IPS DF 19.7 (cell line): ENCODE measurements at regions not wholly inside any gene's neighbourhood (a gene's known extent, or its start where the extent isn't known, plus 50 kb on each side); places are given as distances from the start of the nearest gene placed in this dataset.

Experiments used
- DNase-seq: peaks from one replicate; pipeline ENCODE4 v3.0.0-alpha.2; 2013; ENCODE audit warnings: low read depth, low spot score

DNA sequence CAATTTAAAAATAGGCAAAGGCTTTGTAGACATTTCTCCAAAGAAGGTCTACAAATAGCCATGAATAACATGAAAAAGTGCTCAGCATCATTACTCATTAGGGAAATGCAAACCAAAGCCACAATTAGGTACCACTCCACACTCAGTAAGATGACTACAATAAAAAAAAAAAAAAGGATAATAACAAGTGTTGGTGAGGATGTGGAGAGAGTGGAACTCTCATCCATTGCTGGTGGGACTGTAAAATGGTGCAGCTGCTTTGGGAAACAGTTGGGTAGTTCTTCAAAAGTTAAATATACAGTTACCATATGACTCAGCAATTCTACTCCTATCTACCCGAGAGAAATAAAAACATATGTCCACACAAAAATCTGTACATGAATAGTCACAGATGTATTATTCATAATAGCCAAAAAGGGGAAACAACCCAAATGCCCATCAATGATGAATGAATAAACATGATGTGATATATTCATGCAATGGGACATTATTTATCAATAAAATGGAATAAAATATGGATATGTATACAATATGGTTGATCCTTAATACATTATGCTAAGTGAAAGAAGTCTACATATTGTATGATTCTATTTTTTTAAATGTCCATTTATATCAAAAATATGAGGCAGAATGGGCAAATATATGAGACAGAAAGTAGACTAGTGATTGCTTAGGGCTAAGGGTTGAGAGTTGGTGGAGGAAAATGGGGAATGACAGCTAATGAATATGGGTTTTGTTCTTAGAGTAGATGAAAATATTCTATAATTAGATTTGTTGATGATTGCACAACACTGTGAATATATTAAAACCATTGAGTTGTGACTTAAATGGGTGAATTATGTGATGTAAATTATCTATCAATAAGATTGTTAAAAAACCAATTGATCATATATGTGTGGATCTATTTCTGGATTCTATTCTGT is 66.1 kb upstream of the SMAD3 start:
- DNase-seq: no peak

GRCh38 chr15:67000896-67001295 is 64.5 kb upstream of the SMAD3 start:
- DNase-seq: no peak

- DNase-seq: no peak
Observed at GRCh38 chr15:67002368-67002767, 63.0 kb upstream of the SMAD3 start.

DNA sequence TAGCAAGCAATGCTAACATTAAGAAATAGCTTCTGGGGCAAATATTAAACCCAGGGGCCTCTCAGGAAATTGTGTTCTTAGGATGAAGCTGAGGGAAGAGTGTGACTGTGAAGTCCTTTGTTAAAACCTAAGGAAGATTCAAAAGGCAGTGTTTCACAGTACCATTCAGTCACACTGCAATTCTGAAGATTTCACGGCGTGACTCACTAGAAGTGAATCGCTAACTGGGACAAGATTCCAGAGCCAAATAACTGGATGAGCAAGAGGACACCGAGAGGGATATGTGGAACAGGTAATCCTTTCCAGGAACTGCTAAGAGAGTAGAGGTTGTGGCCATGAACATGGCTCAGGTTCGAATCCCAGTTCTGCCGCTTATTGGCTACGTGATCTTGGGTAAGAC is 61.8 kb upstream of the SMAD3 start:
- DNase-seq: no peak

DNA sequence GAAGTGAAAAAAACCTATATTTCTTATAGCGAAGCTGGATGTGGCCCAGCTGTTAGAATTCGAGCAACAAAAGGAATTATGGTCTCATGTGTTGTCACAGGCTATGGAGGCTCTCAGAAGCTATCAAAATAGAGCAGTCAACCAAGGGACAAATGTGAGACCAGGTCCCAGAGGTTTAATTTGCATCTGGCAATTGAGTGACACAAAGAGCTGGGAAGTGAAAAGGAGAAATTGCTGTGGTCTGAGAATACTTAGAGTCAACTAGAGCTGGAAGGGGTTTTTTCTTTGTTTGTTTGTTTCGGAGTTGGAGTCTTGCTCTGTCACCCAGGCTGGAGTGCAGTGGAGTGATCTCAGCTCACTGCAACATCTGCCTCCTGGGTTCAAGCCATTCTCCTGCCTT is 61.3 kb upstream of the SMAD3 start:
- DNase-seq: no peak

DNA sequence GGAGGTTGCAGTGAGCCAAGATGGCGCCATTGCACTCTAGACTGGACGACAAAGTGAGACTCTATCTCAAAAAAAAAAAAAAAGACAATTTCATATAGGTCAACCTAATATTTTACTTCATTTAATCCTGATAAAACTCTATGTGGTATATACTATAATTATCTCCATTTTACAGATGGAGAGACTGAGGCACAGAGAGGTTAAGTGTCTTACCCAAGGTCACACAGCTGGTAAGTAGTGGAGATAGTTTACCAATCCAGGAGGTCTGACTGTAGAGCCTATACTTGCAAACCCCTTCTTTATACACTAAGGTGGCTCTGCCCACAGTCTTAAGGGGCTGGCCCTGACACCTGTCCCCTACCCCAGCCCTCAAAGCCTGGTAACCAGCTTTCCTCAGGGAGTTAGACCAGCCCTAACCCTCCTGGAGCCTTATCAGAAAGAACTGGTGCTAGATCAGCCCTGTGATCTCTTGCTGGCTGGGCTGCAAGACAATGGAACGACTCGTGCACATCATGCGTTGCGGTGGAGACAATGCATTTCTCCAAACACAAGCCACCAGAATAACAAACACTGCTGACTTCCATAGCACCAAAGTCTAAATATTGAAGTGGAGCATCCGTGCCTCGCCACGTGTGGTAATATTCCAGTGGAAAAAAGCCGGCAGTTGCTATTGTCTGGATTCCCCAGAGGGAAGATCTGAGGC is 60.0 kb upstream of the SMAD3 start:
- DNase-seq: no peak

DNA sequence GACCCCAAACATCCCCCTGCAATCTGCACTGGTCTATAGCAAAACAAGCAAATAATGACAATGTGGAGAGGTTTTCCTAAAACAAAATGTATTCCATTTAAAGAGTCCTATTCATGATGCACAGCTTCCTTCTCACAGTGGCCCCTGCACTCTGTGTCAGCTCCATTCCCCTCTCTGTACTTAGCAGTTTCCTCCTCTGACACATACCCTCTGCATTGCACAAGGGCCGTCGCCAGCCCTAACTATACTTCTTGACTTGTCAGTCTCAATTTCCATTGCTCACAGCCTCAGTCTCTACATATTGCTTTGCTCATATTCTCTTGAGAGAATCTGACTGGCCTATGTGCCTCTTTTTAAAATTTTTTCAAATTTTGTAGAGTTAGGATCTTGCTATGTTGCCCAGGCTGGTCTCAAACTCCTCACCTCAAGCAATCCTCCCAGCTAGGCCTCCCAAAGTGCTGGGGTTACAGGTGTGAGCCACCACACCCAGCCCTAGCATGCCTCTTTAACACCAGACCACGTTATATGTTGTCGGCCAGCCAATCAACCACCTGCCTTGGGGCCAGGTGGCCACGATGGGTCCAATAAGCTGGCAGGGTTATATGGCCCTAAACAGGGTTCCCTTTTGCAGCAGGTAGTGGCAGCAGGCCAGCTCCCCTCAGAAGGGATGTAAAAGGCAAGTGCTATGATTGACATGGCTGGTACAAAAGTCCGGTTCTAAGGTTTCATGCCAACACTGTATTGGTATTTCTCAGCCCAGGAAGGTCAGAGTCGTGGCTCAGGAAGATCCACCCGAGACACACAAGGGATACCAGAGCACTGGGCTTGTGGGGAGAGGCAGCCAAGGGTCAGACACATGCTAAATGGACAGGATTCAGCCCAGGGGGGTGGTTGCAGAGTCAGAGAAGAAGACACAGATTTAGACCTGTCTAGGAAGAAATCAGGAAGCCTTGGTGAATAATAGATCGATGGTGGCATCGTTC is 59.0 kb upstream of the SMAD3 start:
- DNase-seq: no peak

GRCh38 chr15:67009576-67010569 is 55.5 kb upstream of the SMAD3 start:
- no peak for DNase-seq

DNA sequence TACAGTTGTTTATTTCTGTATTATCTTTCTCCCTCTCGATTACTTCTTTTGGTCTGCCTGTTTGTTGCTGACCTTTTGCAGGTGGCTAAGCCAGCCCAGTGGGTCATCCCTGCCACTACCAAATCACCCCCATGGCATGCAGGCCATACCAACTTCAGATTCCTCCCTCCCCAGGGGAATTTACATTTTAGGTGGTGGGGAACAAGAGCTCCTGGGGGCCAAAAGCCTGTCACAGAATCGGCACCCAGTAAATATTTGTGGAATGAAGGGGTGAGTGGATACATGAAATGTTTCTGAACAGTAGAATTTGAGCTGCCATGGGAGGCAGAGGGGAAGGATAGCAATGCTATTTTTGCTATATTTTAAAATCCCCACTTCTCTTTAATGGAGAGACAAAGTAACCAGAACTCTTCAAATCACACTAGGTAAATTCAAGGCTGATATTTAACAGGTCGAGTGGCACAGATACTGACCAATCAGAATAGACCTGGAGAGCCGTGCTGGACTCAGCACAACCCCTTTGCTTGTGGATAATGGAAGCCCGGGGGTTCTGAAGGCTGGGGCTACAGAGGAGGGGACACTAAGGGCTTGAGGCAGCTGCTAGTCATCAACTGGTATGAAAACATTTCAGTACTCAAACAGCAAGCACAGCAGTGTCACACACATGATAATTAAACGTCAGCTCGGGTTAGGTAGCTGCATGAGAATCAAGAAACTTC is 54.3 kb upstream of the SMAD3 start:
- no peak for DNase-seq

DNA sequence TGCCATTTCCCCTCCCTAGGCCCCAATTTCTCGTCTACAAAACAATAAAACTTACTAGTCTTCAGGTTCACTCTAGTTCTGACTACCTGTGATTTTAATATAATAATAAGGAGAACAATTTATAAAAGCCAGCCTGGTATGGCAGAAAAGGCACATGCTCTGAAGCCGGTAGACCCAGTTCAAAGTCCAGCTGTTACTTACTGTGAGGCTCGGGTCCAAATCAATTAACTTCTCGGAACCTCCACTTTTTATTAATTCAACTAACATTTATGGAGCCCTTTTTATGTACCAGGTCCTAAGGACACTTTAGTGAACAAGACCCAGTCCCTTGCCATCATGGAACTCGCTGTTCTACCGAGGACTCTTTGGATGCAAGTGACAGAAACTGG is 53.8 kb upstream of the SMAD3 start:
- no peak for DNase-seq

- DNase-seq: peak; percentile 80
Observed at GRCh38 chr15:67013696-67014095, 51.7 kb upstream of the SMAD3 start.
